Activated CD4-positive, alpha-beta T cell treated with anti-CD3 and anti-CD28 coated beads, Interleukin-2, amount 50 U/mL, for 1 hour (primary cell): ENCODE measurements at regions not wholly inside any gene's neighbourhood (a gene's known extent, or its start where the extent isn't known, plus 50 kb on each side); places are given as distances from the start of the nearest gene placed in this dataset.

Experiments
- DNase-seq: peaks from one replicate; pipeline ENCODE4 v3.0.0-alpha.2; 2020

GRCh38 chr5:106167766-106168165 lies 1503.0 kb downstream of the EFNA5 start:
- no peak for DNase-seq

GRCh38 chr5:106163233-106163632 lies 1507.5 kb downstream of the EFNA5 start:
- no peak for DNase-seq

GRCh38 chr5:106159616-106160015 lies 1511.1 kb downstream of the EFNA5 start:
- no peak for DNase-seq

GRCh38 chr5:106154280-106154716 lies 1516.4 kb downstream of the EFNA5 start:
- DNase-seq, result no peak

GRCh38 chr5:106152569-106152968 lies 1518.2 kb downstream of the EFNA5 start:
- no peak for DNase-seq

- DNase-seq, result no peak
These were observed 1528.6 kb downstream of the EFNA5 start for GRCh38 chr5:106142116-106142515.

- no peak for DNase-seq
These were observed 1530.6 kb downstream of the EFNA5 start for GRCh38 chr5:106140101-106140500.

GRCh38 chr5:106136061-106136460 lies 1534.7 kb downstream of the EFNA5 start:
- no peak for DNase-seq

GRCh38 chr5:106135473-106135872 lies 1535.3 kb downstream of the EFNA5 start:
- DNase-seq, result no peak

GRCh38 chr5:106134549-106134948 lies 1536.2 kb downstream of the EFNA5 start:
- DNase-seq, result no peak

GRCh38 chr5:106127985-106128384 lies 1542.8 kb downstream of the EFNA5 start:
- DNase-seq, result no peak

GRCh38 chr5:106127341-106127781 lies 1543.4 kb downstream of the EFNA5 start:
- DNase-seq, result no peak

- DNase-seq, result no peak
These were observed 1548.6 kb downstream of the EFNA5 start for GRCh38 chr5:106121972-106122605.

- DNase-seq, result no peak
These were observed 1554.1 kb downstream of the EFNA5 start for GRCh38 chr5:106116682-106117081.

GRCh38 chr5:106113922-106114321 lies 1556.8 kb downstream of the EFNA5 start:
- no peak for DNase-seq

GRCh38 chr5:106106384-106106783 lies 1564.4 kb downstream of the EFNA5 start:
- DNase-seq, result no peak

- no peak for DNase-seq
These were observed 1573.4 kb downstream of the EFNA5 start for GRCh38 chr5:106097340-106097739.

- no peak for DNase-seq
These were observed 1575.9 kb downstream of the EFNA5 start for GRCh38 chr5:106094839-106095238.

GRCh38 chr5:106094204-106094607 lies 1576.5 kb downstream of the EFNA5 start:
- DNase-seq, result no peak

GRCh38 chr5:106093134-106093533 lies 1577.6 kb downstream of the EFNA5 start:
- DNase-seq, result no peak

- DNase-seq, result no peak
These were observed 1578.3 kb downstream of the EFNA5 start for GRCh38 chr5:106092455-106092854.

GRCh38 chr5:106089073-106089472 lies 1581.7 kb downstream of the EFNA5 start:
- DNase-seq, result no peak

GRCh38 chr5:106088462-106088861 lies 1582.3 kb downstream of the EFNA5 start:
- DNase-seq, result no peak

- no peak for DNase-seq
These were observed 1584.4 kb downstream of the EFNA5 start for GRCh38 chr5:106086352-106086751.

- DNase-seq, result no peak
These were observed 1585.2 kb downstream of the EFNA5 start for GRCh38 chr5:106085556-106085955.
